GM21786 (cell line): ENCODE measurements at regions not wholly inside any gene's neighbourhood (a gene's known extent, or its start where the extent isn't known, plus 50 kb on each side); places are given as distances from the start of the nearest gene placed in this dataset.

ENCODE experiments used
- ATAC-seq: cut with Tn5 transposase; IDR thresholded peaks from one replicate; pipeline ENCODE4 v1.9.1; 2021; ENCODE audit not compliant: unreplicated experiment

DNA sequence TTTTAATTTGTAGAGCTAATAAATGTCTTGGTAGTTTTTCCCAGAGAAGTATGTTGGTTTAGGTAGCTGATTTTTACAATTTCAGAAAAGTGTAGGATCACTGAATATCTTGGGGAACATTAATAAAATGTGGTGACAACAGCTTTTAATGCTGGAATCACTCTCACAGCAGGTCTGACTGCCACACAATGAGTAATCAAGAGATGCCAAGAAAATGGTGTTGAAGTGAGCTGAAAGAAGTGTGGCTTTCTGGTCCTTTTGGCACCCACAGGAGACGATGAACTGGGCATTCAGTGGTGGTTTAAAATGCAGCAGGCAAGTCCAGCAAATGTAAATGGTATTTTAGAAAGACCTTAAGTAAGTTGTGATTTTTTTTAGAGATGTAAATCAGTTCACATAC is 175.8 kb downstream of the CBLN2 start:
- no peak for ATAC-seq

DNA sequence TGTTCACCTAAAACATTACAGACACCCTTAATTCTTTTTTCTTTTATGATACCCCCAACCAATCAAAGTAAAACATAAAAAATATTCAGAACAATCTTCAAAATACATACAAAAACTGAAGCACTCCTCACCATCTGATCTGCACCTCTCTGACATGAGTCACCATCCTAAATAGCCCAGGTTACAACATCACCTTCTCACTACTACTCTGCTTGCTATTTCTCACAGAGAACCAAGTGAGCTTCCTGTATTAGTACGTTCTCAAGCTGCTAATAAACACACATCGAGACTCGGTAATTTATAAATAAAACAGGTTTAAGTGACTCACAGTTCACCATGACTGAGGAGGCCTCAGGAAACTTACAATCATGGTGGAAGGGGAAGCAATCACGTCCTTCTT is 183.5 kb downstream of the CBLN2 start:
- no peak for ATAC-seq

DNA sequence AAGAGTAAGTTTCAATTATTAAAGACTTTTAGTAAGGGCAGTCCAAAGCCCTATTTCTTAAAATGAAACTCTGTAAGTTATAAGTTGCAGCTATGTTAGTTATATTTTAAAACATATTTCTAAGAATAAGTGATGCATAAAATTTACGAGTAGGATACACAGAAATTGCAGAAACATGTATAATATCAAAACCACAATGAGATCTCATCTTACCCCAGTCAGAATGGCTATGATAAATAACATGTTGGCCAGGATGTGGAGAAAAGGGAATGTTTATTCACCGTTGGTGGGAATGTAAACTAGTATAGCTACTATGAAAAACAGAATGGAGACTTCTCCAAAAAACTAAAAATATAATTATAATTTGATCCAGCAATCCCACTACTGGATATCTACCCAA is 201.2 kb downstream of the CBLN2 start:
- ATAC-seq = no peak

DNA sequence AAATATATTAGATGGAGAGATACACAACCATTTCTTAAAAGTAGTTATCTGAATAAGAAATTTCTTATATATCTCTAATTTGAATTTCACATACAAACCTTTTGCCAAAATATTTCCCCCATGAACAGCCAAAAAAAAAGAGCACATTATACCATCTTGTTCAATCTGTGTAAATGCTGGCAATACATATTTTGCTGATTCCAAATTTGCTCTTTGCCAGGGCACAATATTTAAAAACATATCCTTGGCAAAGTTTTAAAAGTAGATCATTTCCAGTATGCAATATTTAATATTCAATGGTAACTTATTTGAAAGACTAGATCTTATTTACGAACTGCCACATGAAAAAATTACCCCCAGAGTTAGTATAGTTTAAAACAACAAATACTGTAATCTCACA is 204.2 kb downstream of the CBLN2 start:
- ATAC-seq = no peak

DNA sequence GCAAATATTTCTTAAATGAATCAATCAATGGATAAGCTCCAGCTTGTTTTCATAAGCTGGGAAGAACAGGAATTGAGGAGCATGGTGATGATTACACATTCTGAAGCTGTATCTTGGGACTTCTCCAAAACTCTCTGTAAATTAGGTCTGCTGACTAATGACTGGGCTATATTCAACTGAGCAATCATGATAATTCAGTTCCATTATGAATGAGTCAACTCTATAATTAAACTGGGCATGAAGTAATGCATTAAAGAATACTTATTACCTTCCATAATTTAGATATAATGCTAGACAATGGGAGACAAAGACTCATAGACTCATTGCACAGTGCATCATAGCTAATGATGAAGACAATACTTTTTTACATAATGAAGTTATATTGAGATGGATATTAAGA is 207.4 kb downstream of the CBLN2 start:
- no peak for ATAC-seq

DNA sequence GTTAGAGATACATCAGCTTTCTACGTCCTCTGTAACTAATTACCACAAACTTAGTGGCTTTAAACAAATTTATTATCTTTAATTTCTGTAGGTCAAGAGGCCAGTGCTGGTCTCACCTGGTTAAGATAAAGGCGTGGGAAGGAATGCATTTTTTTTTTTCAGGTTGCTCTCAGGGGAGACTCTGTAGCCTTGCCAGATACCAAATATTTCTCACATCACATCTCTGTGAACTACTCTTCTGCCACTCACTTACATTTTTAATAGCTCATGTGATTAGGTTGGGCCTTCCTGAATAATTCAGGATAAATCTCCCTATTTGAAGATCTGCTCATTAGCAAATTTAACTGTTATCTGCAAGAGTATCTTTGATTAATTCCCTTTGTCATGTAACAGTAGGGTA is 214.6 kb downstream of the CBLN2 start:
- ATAC-seq = no peak

DNA sequence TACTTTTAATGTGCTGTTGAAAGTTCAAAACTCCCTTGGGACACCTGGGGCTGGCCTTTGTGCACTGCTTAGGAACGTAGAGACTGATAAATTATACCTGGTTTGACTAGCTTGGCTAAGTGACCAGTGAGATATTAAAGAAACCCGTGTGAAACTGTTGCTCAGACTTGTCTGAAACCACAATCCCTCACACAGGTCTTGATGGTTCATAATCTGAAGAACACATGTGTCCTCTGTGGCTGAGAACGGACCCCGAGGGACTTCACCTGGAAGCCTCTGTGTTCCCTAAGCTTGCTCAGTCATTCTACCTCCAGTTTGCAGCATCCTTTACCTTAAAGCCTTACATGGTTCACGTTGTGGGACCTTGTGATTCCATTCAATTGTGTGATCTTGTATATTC is 218.8 kb downstream of the CBLN2 start:
- peak; percentile 72 for ATAC-seq

DNA sequence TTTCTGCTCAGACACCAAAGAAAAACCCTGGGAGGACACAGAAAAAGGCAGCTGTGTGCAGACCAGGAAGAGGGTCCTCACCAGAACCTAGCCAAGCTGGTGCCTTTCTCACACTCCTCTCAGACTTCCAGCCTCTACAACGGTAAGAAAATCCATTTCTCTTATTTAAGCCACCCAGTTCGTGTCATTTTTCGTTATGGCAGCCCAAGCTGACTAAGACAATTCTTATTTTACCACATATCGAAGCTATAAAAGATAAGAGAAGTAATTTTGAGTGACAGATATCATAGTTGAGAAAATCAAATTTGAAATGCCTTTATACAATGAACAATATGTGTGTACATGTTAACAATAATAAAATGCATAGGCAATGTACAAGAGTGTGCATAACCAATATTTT is 219.5 kb downstream of the CBLN2 start:
- no peak for ATAC-seq

DNA sequence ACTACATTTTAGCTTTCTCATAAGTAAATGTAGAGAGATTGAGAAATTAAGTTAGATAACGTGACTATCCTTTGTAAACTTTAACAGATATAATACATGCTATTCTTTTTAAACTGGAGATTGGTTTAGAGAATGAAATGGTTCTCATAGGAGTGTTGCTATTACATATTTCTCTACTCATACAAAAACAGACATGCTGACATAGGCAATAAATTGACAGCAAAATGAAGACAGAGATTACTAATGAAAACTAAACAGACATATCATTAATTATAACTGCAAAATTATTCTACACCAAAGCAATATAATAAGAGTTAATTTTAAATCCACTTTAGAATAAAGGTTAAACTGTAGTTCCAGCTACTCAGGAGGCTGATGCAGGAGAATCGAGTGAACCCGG is 227.6 kb downstream of the CBLN2 start:
- no peak for ATAC-seq

DNA sequence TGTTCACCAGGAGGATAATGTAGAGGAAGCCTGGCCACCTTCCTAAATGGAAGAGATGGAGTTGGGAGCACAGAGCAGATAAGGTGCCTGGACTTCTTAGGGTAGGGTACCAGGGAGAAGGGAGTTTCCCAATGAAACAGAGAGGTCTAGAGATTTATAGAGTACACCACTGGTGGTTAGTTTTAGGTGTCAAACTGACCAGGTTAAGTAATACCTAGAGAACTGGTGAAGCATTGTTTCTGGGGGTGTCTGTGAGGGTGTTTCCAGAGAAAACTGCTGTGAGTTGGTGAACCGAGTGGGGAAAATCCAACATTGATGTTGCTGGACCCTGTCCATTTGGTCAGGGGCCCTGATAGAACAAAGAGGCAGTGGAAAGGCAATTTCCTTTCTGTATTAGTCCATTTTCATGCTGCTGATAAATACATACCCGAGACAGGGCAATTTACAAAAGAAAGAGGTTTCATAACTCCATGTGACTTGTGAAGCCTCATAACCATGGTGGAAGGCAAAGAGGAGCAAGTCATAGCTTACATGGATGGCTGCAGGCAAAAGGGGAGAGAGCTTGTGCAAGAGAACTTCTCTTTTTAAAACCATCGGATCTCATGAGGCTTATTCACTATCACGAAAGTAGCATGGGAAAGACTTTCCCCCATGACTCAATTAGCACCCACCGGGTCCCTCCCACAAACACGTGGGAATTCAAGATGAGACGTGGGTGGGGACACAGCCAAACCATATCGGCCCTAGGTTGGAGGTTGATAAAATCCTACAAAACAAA is 260.8 kb downstream of the CBLN2 start:
- ATAC-seq = no peak

DNA sequence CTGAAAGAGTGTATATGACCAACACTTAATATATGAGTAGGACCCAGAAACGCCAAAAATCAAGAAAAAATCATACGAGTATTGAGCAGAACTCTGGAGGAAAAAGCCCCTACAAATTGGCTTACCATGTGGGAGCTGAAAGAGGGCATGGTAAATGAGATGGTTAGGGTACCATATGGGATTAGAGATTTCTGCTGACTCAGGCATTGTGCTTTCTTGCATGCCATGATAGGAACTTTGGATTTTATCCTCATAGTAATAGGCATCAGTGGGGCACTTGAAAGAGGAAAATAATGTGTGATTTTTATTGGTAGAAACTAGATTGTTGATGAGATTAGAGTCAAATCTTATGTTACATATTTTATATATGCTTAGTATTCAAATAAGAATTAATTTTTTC is 271.1 kb downstream of the CBLN2 start:
- ATAC-seq = no peak

DNA sequence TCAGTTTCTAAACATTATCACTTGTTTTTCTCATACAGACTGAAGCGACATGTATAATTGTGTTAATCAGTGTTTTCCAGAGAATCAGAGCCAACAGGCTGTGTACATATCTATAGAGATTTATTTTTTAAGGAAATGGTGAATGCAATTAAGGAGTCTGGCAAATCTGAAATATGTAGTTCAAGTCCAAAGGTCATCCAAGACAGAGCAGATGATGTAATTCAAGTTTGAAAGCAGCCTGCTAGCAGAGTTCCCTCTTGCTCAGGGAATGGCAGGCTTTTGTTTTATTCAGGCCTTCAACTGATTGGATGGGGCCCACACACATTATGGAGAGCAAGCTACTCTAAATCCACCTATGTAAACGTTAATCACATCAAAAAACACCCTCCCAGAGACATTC is 282.6 kb downstream of the CBLN2 start:
- no peak for ATAC-seq

DNA sequence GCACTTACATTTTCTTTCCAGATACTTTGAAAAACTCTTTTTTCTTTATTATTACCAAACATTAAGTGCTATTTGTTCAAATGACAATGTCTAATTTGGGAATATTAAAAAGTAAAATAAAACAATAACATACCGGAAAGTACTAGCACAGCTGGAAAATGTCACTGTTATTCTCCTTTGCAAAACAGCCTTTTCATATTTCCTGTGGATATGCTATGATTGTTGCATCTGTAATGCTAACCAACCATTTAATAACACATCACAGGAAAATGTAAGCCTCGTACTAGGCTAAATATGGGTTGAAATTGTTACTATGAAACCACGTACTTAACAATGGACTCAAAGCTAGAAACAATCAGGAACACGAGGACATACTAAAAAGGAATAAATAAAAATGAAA is 298.1 kb downstream of the CBLN2 start:
- ATAC-seq = no peak

DNA sequence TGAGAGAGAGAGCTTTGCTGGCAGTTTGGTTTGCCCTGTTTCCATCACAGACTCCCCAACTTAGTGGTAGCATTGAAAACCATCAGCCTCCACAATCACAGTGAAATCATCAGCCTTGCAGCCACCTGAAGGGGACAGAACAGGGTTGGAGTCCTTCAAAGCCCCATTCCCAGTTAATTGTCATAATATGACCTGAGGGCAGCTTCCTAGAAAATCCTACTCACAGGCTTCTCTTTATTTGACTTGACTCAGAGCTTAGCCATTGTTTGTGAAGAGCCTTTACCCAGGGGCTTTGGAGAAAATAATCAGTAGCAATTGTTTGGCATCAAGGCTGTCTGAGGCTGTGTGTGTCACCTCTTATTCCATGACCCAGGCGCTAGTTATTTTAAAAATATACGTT is 308.7 kb downstream of the CBLN2 start:
- ATAC-seq = no peak

DNA sequence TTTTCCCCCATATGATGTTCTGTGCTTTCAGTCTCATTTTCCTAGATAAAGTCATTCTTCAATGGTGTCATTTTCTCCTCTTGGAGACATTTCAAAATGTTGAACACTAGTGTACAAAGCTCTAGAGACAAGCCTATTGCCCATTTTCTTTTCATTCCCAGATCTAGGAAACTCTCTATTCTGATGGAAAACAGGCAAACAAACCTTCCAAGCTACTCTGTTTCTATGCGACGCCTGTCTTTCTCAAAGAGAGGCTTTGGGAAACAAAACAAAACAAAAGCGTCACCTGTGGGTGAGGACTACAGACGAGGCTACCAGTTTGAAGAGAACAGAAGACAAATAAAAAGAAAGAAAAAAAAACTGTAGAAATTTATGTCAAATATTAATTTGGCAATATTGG is 311.0 kb downstream of the CBLN2 start:
- ATAC-seq = no peak

DNA sequence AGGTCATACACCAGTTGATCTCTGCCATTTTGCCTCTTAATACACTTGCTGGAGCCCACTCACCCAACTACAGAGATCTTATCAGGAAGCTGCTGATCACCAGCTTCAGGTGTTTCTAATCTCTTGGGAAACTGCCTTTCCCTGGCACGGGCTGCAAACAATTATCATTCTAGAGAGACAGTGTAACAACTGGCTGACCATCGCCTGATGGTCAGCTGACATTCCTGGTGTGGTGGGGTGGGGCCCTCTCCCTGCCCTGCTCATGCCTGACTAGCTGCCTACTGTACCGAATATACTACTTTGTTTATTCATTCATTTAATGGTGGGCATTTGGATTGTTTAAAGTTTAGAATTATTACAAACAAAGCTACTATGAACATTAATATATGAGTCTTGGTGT is 311.5 kb downstream of the CBLN2 start:
- ATAC-seq = no peak

DNA sequence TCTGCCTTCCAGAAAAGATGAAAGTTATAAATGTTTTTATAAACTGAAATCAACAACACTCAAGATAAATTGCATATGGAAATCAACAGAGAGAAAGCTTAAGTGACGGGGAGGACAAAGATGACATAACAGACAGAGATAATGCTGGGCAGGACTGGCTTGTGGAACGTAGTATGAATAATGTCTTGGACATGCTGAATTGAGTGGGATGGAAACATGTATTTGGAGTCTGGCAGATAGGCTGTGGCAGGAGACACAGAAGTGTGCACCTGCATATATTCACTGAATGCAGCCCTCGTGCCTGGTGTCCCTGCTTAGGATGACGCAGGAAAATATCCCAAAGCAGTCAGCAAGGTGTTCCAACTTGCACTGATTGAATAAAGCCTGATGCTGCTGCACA is 318.2 kb downstream of the CBLN2 start:
- no peak for ATAC-seq

DNA sequence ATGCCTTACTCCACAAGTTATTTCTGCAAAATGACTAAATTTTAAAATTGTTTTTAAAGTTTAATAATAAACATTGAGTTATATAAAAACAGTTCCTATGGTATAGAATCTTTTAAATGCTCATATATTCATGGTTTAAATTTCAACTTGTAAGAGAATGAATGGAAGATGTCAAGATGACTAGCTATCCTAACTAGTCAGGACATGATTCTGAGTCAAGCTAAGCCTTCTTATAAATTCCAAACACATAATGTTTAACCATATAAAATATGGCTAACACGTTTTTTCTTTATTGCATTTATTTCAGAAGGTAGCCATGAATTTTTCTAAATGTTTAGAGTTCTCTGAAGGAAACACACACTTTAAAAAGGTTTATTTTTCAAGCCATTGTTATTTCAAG is 320.4 kb downstream of the CBLN2 start:
- no peak for ATAC-seq

DNA sequence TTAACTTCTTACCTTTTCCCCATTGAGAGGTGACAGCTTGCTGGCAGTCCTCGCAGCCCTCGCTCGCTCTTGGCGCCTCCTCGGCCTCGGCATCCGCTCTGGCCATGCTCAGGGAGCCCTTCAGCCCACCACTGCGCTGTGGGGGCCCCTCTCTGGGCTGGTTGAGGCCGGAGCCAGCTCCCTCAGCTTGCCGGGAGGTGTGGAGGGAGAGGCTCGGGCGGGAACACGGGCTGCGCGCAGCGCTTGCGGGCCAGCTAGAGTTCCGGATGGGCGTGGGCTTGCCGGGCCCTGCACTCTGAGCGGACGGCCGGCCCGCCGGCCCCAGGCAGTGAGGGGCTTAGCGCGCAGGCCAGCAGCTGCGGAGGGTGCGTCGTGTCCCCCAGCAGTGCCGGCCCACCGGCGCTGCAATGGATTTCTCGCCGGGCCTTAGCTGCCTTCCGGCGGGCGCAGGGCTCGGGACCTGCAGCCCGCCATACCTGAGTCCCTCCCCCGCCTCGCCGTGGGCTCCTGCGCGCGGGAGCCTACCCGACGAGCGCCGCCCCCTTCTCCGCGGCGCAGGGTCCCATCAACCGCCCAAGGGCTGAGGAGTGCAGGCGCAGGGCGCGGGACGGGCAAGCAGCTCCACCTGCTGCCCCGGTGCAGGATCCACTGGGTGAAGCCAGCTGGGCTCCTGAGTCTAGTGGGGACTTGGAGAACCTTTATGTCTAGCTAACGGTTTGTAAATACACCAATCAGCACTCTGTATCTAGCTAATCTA is 335.0 kb downstream of the CBLN2 start:
- no peak for ATAC-seq

DNA sequence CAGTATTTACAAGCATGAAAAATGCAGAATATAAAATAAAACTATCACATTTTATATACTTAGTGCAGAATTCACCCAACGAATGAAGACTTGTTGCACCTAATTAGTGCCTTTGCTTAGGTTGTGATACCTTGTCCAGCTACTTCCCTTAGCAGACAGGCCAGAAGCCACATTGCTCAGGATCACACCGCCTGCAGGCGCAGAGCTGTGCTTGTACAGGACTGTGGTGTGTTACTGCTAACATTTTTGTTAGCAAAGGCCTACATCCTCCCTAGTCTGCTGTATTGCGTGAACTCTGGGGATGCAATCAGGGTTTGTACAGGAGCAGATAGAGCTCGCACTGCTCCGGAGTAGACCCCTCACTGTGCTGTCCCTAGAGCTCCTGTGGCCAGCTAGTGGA is 336.9 kb downstream of the CBLN2 start:
- ATAC-seq = no peak

DNA sequence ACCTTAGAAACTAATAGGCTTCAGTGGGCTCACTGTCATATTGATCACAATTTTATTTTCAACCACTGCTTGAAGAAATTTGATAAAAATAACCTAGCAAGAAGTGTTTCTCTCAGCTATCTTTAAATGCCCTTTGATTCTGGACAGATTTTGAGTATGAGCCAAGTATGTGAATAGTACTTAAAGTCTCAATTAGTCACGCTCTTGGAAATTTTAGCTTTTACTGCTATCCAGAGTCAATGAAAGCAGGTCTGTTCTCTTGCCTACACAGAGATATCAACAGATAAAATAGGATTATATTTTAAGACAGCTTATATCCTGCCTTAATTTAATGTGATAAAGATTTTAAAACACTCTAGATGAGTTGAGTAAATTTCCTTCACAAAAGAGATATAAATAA is 337.3 kb downstream of the CBLN2 start:
- ATAC-seq = no peak

DNA sequence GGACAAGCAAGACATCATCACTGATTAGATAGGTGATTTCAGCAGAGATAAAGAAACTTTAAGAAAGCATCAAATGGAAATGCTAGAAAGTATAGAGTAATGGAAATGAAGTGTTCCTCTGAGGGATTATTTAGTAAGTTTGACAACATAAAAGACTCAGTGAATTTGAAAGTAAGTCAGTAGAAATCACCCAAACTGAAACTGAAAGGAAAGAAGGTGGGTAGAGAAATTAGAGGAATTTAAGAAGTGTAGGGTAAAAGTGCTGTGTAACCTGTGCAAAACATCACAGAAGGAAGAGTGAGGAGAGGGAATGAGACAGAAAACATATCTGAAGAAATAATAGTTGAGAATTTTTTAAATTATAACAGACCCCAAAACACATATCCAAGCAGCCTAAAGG is 343.1 kb downstream of the CBLN2 start:
- ATAC-seq = no peak

DNA sequence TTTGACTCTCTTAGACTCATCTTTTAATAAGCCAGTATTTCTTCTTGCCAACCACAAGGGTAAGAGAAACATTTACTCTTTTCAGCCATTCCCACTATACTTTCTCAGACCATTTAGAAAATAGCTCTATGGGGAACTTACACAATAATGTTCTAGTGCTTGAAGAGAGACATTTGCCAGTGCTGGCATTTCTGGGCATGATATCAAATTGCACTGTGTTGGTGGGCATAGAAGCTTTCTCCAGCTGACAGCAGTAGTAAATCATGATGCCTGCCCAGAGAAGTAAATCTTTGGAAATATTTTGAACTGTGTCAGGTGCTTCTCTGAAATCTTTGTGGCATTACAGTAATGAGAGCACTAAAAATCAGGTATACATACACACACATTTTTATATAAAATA is 346.6 kb downstream of the CBLN2 start:
- ATAC-seq = no peak
